Right renal pelvis (tissue), 4 donors: ENCODE measurements at regions not wholly inside any gene's neighbourhood (a gene's known extent, or its start where the extent isn't known, plus 50 kb on each side); places are given as distances from the start of the nearest gene placed in this dataset.
A peak's percentile ranks its signal among the peaks of the same experiment; 100 is the strongest.

Experiments
- DNase-seq, 4 donors: peaks; one replicate each; pipeline ENCODE4 v3.0.0-alpha.2; 2013; ENCODE audit warnings: low read depth in 4 of 4, low spot score in 3 of 4, missing footprints in 1 of 4

DNA sequence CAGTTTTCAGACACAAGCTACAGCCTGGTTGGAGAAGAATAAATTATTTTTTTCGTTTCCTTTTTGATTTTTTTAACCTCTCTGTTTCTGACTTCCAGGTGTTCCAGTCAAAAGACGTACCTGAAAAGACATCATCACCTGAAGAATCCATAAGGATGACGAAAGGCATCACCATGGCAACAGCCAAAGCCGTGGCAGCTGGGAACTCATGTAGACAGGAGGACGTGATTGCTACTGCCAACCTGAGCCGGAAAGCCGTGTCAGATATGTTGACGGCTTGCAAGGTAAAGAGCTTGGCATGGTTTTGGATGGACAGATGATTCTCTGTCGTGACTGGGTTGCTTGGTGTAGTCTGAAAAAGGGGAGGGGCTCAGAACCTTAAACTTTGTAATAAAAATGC is 237.0 kb upstream of the TPM1 start:
- no peak for DNase-seq

DNA sequence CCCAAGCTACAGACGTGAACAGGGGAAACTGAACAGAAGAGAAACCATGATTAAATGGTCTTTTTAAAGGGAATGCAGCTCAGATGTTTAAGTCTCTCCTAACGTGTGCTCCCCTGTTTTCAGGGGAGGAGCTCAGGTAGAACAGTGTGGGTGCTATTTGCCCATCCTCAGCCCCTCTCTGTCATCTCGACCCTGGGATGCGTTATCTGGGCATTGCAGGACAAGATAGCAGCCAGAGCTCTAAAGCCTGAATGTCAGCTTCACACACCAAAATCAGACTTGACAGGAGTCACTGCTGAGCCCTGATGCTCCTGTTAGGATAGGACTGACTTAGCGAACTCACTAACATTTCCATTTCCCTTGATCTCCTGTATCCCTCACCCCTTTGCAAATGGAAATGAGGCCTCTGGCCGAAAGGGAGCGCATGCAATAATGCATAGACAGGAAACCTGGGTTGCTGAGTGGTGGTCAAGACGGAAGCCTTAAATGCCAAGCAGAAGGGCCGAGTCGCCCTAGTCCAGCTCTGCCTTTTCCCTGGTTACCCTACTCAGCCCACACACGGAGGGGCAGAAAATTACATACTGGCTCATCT is 234.9 kb upstream of the TPM1 start:
- DNase-seq: no peak

DNA sequence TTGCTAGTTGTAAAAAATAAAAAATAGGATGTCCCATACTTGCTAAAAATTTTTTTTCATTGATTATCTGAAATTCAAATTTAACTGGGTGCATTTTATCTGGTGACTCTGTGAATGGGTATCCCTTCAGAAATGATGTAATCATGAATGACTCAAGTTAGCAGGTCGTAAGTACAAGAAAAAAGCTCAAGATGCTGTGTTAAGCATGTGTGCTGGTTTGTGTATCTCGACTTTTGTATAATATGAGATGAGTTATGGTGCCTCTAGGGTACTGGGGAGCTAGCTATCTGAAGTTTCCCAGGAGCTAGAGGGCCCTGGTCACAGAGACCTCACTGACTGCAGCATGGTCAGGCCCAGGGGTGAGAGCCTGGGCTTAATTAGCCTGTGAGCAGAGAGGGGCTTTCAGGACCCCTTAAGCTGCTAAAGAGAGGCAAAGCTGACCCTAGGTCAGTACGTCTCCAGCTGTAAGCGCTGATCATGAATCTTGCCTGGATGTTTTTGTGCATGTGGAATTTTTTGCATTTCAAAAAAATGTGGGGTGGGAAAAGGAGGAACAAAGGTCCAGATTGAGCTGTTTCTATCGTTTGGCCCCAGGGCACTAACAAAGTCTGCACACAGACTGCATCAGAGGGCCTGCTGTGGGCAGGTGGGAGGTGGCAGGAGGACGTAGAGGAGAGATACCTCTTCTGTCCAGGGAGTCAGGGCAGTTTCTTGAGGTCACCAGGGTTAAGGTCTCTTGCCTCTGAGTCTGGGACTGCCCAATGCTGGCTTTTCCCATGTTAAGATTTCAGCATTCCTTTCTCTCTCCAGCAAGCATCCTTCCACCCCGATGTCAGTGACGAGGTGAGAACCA is 233.2 kb upstream of the TPM1 start:
- DNase-seq: no peak

GRCh38 chr15:62809968-62810260 is 232.6 kb upstream of the TPM1 start:
- no peak for DNase-seq

DNA sequence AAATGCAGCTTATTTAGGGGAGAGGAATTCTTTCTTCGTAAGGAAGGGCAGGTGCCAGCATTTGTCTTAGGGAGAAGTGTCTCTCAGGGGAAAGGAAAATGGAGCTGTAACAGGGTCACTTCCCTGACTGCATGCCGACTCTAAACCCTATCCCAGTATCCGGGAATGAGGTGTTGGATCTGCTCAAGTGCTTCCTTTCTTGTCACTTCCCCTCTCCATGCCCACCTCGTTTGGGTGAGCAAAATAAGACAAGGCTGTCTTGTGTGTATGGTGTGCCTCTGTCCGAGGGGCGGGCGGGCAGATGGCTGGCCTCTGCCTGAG is 230.1 kb upstream of the TPM1 start:
- no peak for DNase-seq

- DNase-seq: no peak
Observed at GRCh38 chr15:62816342-62817069, 226.0 kb upstream of the TPM1 start.

GRCh38 chr15:62818691-62819090 is 223.9 kb upstream of the TPM1 start:
- no peak for DNase-seq

DNA sequence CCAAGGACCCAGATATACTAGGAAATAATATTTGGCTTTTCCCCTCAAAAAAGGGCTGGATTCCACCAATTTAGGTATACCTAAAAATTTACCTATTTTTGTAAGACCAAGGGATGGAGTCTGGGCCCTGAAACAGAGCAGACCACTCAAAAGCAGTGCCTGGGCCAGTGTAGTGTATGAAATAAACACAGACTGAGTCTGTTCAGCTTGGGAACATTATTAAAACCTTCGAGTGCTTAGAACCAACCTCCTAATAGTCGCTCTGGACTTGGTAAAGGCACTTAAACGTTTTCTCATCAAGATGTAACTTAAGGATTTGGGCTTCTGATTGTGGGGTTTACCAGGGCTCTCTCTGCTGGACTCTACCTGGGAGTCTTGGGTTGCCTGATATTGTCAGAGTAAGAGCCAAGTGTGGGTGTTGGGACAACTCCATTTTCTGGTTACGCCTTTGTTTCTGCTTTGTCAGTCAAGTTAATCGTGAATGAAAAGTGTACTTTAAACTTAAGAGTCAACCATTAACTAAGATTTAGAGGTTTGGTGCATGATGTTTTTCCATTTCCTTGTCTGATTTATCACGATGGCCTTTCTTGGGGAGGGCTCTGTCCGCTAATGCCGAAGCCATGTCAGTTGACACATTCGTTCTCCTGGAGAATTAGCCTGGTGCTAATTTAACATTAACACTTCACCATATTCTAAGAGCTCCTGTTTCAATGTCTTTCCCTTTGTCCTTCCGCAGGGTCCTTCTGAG is 221.0 kb upstream of the TPM1 start:
- DNase-seq: peak; percentile 16 to 65 (median 50)

DNA sequence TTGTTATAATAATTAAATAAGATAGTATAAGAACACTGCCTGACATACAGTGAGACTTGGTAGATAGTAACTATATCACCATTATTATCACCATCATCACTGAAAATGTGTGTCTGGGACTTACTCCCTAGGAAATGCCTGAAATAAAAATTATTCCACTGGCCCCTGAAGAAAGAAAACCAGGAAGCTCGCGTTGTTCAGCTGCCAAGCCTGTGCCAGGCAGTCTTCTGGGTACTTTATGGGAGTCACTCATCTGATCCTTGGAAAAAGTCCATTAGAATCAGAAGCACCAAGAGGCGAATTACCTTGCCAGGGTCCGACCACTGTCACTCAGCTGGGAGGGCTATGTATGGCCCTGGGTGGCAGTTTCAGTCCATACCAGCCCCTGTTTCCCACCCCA is 220.3 kb upstream of the TPM1 start:
- no peak for DNase-seq

- no peak for DNase-seq
Observed at GRCh38 chr15:62823561-62823960, 219.0 kb upstream of the TPM1 start.

GRCh38 chr15:62824111-62825015 is 218.2 kb upstream of the TPM1 start:
- DNase-seq: no peak

- DNase-seq: no peak
Observed at GRCh38 chr15:62825191-62825590, 217.4 kb upstream of the TPM1 start.

GRCh38 chr15:62826561-62826960 is 216.0 kb upstream of the TPM1 start:
- DNase-seq: no peak

DNA sequence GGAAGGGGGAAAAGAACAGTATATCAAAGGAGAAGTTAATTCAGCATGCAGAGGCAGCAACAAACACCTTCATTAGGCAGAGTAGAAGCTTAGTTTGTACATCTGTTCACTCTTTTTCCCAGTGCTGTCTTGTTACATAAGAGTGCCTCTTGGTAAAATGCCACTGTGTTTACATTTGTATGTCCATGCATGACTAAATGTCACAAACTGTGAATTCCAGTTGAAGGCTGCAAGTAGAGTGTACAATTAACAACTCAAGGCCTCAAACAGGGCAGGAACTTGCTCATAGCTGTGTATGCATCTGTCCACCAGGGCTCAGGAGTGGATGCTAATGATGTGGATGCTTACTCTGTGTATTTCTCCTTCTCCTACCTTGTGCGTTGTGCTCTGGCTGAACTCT is 214.2 kb upstream of the TPM1 start:
- no peak for DNase-seq

DNA sequence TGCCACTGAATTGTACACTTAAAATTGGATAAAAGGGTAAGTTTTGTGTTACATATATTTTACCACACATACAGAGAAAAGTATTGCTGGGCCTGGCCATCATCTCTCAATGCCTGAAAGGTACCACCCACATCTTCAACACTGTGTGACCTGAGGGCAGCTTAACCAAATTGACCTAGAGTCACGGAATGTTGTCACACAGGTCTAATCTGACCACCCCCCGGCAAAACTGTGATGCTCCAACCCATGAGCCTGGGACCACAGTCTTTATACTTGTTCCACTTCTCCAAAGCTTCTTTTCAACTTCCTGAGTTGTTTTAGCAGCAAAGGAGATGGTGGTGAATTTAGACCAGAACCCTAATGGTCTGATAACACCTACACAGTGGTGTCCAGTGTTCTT is 210.3 kb upstream of the TPM1 start:
- no peak for DNase-seq

DNA sequence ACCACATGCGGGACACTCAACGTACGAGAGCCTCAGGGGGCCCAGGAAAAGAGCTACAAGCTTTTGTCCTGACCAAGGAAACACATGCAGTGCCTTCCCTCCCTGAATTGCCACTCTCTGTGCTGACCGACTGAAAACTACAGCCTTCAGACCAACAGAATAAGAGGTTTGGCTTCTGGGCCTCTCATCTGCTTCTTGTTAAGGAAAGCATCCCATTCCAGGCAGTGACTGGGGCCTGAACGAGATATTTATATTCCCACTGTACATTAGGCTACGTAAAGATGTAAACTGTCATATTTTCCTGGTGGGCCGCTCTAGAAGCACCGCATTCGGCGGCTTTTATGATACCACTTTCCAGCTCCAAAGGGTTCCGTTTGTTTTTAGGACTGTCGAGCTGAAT is 208.9 kb upstream of the TPM1 start:
- no peak for DNase-seq

- DNase-seq: no peak
Observed at GRCh38 chr15:62834686-62835329, 207.7 kb upstream of the TPM1 start.

- DNase-seq: no peak
Observed at GRCh38 chr15:62835351-62835750, 207.2 kb upstream of the TPM1 start.

DNA sequence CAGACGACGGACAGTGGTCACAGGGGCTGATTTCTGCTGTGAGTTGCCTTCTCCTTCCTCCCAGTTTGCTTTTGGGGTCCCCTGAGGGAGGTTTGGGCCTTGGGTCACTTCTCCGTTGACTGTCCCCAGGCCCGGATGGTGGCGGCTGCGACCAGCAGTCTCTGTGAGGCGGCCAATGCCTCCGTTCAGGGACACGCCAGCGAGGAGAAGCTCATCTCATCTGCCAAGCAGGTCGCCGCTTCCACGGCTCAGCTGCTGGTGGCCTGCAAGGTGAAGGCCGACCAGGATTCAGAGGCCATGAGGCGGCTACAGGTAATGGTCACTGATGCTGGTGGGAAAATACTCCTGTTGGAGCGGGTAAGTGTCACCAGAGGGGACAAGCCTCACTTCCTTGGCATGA is 206.8 kb upstream of the TPM1 start:
- no peak for DNase-seq
